Activated CD4-positive, alpha-beta T cell treated with anti-CD3 and anti-CD28 coated beads for 1 hour (primary cell): ENCODE measurements at regions not wholly inside any gene's neighbourhood (a gene's known extent, or its start where the extent isn't known, plus 50 kb on each side); places are given as distances from the start of the nearest gene placed in this dataset.
"Not testable (repeated sequence)": the region's sequence is repeated elsewhere in the genome, so short reads cannot be mapped to it uniquely, and the experiment has no call there.

Experiments
- DNase-seq: peaks from one replicate; pipeline ENCODE4 v3.0.0-alpha.2; 2020

- DNase-seq, result no peak
These were observed 218.8 kb downstream of the OTUD1 start for GRCh38 chr10:23657677-23658076.

GRCh38 chr10:23671866-23672265 lies 233.0 kb downstream of the OTUD1 start:
- DNase-seq, result not testable (repeated sequence)

GRCh38 chr10:23675585-23675984 lies 236.7 kb downstream of the OTUD1 start:
- DNase-seq, result no peak

DNA sequence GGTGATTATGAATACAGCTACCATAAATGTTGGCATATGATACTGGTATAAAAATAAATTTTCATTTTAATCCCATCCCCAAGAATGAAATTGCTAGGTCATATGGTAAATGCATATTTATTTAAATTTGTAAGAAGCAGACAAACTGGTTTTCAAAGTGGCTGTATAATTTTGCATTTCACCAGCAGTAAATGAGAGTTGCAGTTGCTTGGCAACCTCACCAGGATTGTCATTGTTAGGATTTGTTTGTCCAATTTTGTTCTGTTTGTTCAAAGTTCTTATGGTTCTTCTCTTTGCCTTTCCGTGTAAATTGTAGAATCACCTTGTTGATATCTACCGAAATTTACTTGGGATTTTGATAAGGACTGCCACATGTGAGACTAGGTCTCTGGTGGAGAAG lies 237.4 kb downstream of the OTUD1 start:
- no peak for DNase-seq

- no peak for DNase-seq
These were observed 247.8 kb downstream of the OTUD1 start for GRCh38 chr10:23686722-23687121.

- DNase-seq, result no peak
These were observed 253.9 kb downstream of the OTUD1 start for GRCh38 chr10:23692736-23693135.

GRCh38 chr10:23693501-23693901 lies 254.6 kb downstream of the OTUD1 start:
- no peak for DNase-seq

DNA sequence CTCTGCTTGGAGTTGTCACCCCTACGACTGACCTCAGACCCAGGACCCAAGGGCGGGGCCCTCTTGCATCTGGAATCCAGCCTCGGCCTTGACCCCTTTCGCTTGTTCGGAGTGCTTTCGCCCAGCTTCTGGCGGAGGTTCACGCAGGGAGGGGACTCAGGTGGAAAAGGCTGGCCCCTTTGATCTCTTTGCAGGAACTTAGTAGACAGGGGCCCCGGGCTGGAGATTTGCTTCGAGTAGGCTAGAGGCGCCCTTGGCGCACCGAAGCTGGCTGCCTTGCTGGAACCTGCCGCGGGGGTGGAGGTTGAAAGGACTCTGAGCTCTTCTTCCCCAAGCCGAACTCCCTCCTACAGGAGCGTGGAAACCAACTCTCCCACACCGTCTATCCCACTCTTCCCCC lies 255.1 kb downstream of the OTUD1 start:
- no peak for DNase-seq

DNA sequence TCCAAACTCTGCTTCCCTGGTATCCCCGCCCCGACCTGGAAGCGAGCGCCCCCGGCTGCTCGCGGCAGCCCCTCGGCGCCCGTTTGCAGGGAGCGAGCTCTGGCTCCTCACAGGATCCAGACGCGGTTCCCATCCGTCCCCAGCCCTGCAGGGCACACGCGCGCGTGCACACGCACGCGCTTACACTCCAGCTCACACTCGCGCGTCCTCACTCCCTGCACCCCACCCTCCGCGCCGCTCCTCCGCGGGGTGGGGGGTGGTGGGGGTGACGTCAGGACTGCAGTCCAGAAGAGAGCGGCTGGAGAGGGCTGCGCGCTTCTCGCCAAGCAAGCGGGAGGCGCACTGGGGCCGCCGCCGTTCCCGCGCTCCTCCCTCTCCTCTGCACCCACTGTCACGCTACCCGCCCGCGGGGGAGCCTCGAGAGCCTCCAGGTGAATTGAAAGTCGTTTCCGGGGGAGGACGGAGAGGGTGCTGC lies 255.6 kb downstream of the OTUD1 start:
- DNase-seq, result no peak

- no peak for DNase-seq
These were observed 256.3 kb downstream of the OTUD1 start for GRCh38 chr10:23694921-23695824.

- DNase-seq, result no peak
These were observed 257.0 kb downstream of the OTUD1 start for GRCh38 chr10:23695825-23696420.

GRCh38 chr10:23696476-23696875 lies 257.6 kb downstream of the OTUD1 start:
- DNase-seq, result no peak

DNA sequence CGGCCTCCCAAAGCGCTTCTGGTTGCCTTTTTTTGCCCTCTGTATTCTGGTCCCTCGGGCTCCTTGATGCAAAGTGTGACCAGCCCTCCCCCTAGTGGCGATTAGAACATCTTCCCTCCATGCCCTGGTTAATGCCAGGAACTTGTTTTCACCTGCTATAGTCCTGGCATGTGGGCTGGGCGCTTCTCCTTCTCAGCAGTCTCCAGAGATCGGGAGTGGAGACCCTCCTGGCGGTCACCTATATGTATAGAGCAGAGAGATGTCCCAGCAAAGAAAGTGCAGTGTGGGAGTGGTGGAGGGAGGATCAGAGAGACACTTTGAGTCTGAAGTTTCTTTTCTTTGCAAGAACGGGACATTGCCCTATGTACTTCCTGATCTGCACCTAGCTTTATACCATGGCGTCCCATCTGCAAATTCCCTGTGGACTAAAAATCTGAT lies 264.1 kb downstream of the OTUD1 start:
- peak; percentile 22 for DNase-seq

DNA sequence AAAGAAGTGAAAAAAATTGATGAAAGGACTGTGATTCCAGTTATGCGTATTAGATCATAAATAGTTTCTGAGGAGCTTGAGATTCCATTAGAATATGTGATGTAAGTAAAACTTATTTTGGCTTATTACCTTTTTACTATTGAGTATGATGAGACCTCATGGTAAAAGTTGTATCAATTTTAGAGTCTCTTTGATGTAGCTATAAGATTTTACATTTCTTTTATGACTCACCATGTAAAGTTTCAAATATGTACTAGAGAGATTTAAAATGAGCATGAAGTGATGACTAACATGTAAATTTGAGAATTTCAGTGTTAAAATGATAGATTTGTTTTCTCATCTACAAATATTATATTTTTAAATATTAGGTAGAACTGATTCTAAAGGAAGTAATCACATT lies 276.5 kb downstream of the OTUD1 start:
- no peak for DNase-seq

- DNase-seq, result no peak
These were observed 279.0 kb downstream of the OTUD1 start for GRCh38 chr10:23717913-23718312.

- DNase-seq, result no peak
These were observed 280.1 kb downstream of the OTUD1 start for GRCh38 chr10:23718946-23719345.

DNA sequence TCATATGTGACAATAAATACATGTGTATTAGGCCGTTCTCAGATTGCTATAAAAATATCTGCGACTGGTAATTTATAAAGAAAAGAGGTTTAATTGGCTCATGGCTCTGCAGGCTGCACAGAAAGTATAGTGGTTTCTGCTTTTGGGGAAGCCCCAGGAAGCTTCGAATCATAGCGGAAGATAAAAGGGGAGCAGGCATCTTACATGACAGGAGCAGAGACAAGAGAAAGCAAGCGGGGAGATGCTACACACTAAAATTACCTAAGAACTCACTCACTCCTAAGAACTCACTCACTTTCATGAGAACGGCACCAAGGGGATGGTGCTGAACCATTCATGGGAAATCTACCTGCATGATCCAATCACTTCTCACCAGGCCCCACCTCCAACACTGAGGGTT lies 284.9 kb downstream of the OTUD1 start:
- DNase-seq, result no peak

DNA sequence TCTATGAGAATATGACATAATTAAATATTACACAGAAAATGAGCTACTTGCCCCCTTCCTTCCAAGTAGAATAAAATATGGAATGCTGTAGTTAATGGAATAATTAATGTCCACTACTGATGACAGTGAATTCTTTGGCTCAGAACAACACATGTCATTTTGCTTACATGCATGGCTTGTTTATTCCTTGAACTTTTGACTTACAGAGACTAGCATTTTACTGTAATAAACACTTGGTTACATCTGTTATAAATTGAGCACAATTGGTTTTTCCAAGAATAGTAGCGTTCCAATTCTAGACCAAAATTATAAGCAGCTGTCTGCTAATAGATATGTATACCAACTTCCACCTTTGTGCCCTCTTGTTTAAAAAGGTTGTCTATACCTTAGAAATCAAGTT lies 286.7 kb downstream of the OTUD1 start:
- DNase-seq, result no peak

GRCh38 chr10:23742368-23742767 lies 303.5 kb downstream of the OTUD1 start:
- DNase-seq, result no peak

DNA sequence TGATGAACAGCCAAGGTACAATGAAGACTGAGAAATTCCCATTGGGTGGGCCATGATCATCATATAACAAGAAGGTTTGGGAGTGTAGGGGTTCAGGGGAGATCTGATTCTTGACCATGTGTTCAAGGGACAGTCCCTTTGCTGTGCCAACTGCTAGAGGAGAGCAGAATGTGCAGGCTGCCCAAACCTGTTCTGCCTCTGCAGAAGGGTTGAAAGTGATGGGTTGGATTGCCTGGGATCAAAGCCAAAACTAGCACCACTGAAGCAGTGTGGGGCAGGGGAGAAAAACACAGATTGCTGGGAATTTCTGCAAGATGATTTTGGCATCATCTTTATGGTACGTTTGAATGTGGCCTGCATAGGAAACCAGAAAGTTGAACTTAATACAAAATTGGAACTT lies 303.9 kb downstream of the OTUD1 start:
- no peak for DNase-seq

- DNase-seq, result no peak
These were observed 315.3 kb downstream of the OTUD1 start for GRCh38 chr10:23754179-23754578.

- DNase-seq, result no peak
These were observed 316.1 kb downstream of the OTUD1 start for GRCh38 chr10:23754941-23755340.

DNA sequence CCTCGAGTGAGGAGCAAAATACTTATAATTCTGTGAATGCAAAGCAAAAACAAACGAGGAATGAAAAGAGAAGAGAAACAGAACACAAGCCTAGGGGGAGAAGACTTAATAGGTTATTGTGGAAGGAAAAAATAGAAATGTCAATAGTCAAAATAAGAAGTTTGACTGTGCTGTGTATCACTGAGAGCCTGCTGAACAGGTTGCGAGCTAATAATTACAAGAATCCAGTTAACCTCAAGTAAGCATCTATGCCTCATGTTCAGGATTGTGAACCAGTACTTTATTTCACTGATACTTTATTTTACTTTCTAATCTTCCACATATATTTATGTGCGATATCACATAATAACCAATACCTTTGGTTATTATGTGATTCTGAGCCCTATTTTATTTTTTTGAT lies 316.7 kb downstream of the OTUD1 start:
- no peak for DNase-seq

DNA sequence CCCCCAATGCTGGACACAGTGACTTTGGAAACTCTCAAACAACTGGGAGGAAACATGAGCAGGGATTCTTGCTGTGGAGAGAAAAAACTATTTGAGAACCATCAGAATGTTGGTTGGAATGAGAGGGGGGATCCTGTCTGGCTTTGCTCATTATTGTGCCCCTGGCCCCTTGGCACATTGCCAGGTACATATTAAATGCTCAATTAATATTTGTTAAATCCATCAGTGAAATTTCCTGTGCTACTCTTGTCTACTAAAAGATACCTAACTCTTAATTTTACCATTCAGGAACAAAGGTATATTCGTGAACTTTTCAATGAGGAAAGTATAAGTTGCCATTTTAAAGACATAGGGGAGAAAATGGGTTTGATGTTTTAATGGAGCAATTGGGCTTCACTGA lies 329.4 kb downstream of the OTUD1 start:
- no peak for DNase-seq
